ENCODE measurements at regions not wholly inside any gene's neighbourhood (a gene's known extent, or its start where the extent isn't known, plus 50 kb on each side); places are given as distances from the start of the nearest gene placed in this dataset.

DNA sequence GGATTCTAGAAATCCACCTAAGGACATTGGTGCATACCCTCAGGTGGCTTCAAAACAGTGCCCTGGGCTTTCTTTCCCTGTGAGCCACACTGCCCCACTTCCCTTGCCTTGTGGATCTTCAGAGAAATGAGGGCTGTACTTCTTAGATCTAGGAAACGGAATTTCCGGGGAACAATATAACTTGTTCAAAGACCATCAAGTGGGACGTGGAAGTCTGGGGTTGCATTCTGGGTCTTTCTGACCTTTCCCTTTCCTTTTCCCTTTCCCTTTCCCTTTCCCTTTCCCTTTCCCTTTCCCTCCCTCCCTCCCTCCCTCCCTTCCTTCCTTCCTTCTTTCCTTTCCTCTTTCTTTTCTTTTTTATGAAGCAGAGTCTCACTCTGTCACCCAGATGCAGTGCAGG is 97.1 kb upstream of the SALL1 start:
- peaks cover 0 to 29% (median 0%) of the 10 kb centered on the region in 4 donors for H3K27me3 ChIP-seq
- no peak overlapping the region for H3K27ac ChIP-seq (replicated peaks in 1 of 4)
- H3K4me1 ChIP-seq: no peaks in the 10 kb centered on the region
- intact Hi-C loops (cut with DNase I): no loop called here
- H3K36me3 ChIP-seq: no peaks in the 10 kb centered on the region
- no peak for DNase-seq (ENCODE audit: extremely low spot score)
- no peaks in the 10 kb centered on the region for H3K9me3 ChIP-seq
- TF ChIP-seq, protein P1, sequence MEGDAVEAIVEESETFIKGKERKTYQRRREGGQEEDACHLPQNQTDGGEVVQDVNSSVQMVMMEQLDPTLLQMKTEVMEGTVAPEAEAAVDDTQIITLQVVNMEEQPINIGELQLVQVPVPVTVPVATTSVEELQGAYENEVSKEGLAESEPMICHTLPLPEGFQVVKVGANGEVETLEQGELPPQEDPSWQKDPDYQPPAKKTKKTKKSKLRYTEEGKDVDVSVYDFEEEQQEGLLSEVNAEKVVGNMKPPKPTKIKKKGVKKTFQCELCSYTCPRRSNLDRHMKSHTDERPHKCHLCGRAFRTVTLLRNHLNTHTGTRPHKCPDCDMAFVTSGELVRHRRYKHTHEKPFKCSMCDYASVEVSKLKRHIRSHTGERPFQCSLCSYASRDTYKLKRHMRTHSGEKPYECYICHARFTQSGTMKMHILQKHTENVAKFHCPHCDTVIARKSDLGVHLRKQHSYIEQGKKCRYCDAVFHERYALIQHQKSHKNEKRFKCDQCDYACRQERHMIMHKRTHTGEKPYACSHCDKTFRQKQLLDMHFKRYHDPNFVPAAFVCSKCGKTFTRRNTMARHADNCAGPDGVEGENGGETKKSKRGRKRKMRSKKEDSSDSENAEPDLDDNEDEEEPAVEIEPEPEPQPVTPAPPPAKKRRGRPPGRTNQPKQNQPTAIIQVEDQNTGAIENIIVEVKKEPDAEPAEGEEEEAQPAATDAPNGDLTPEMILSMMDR (IDR thresholded peaks at IDR 0.05): no peak
- TF ChIP-seq POLR2AphosphoS5 (IDR thresholded peaks at IDR 0.05): no peak
- no peak for TF ChIP-seq POLR2A (IDR thresholded peaks at IDR 0.05; ENCODE audit: low read depth)
- TF ChIP-seq EP300 (IDR thresholded peaks at IDR 0.05): no peak
- 88% methylated on average over 3 of the region's 3 CpGs for WGBS
- H3K4me3 ChIP-seq: no peak overlapping the region

DNA sequence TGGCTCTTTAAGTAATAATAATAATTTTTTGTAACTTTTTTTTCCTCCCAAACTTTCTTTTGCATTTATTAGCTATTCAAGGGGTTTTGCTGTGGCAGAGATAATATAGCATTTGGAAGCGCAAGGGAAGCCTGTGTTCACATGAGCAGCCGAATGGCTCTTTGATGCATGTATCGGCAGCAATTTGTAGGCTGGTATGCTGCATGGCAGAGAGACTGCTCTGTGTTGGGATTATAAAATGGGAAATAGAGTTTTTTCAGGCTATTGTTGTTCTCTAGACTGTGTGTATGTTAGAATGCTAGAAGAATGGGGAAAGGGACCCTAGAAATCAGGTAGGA is 94.6 kb upstream of the SALL1 start:
- Histone ChIP-seq H3K27ac (replicated peaks in 1 of 4) (no peak overlapping the region), H3K4me1 (no peaks in the 10 kb centered on the region), H3K9me3 (no peaks in the 10 kb centered on the region), H3K36me3 (no peaks in the 10 kb centered on the region), H3K27me3 (peaks cover 0 to 30% (median 0%) of the 10 kb centered on the region in 4 donors), H3K4me3 (no peak overlapping the region)
- DNase-seq (ENCODE audit: extremely low spot score): no peak
- TF ChIP-seq POLR2AphosphoS5 (IDR thresholded peaks at IDR 0.05): no peak
- 69% methylated on average over 3 of the region's 3 CpGs for WGBS
- intact Hi-C loops (cut with DNase I): no loop called here

DNA sequence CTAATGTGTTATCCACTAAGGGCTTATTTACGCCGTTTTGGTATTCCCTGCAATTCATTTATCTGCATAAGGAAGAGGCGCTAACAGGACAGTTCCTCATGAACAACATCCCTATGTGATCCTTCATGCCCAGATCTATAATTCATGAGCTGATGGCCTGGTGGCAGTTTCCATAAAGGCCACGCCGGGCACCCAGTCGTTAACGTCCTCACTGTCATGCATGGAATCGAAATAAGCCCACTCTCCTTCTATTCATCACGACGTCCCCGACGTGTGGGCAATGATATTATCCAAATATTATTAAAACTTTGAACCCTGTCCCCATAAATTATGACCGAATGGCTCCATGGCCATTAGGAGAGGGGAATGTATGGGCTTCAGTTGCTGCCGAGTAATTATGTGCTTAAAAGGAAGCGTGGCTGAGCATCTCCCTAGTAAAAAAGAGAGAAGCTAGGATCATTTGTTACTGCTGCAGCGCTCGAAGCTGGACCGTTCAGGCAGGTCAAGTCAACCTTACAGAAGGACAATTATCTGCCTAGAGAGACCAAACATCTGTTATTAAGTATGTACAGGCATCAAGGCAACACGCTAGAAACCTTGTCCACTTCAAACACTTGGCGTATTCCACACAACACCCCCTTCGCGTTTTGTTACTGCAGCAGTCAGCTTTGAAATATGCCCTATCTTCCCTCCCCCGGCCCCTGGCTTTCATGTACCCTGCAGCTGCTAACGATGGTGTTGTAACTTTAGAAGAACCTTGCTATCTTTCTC is 94.0 kb upstream of the SALL1 start:
- 35% methylated on average over 24 of the region's 24 CpGs for WGBS
- H3K27ac ChIP-seq (replicated peaks in 1 of 4): no peak overlapping the region
- DNase-seq (ENCODE audit: extremely low spot score): no peak

DNA sequence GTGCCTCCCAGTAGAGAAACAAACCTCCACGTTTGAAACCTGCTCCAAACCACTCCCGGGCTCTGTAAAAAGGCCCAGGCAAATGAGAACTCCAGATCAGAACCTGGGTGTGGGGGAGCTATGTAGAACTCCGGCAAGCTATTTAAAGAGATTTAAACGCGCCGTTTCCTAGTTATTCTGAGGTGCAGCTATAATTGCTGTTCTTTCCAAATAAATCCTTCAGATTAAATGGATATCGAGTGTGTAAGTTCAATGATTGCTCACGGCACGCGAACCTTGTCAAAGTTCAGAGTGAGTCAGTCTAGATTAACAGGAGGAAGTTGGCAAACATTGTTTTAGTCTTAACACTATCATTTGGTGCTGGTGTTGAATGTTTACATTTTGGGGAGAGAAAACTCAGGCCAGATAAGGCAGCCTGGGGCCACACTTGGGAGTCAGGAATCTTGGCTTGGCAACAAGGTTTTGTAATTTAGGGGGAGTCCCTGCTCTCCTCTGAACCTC is 92.9 kb upstream of the SALL1 start:
- H3K36me3 ChIP-seq: no peaks in the 10 kb centered on the region
- H3K27me3 ChIP-seq: peaks cover 0 to 32% (median 0%) of the 10 kb centered on the region in 4 donors
- intact Hi-C loops (cut with DNase I): no loop called here
- H3K9me3 ChIP-seq: no peaks in the 10 kb centered on the region
- DNase-seq (ENCODE audit: extremely low spot score): no peak
- 26% methylated on average over 10 of the region's 10 CpGs for WGBS
- no peaks in the 10 kb centered on the region for H3K4me1 ChIP-seq
- TF ChIP-seq POLR2AphosphoS5 (IDR thresholded peaks at IDR 0.05): no peak
- TF ChIP-seq, protein P1 (IDR thresholded peaks at IDR 0.05): no peak
- H3K4me3 ChIP-seq: no peak overlapping the region
- no peak overlapping the region for H3K27ac ChIP-seq (replicated peaks in 1 of 4)

More for the DNA sequence above, 94.0 kb upstream of the SALL1 start:
- intact Hi-C loops (cut with DNase I): no loop called here
- no peaks in the 10 kb centered on the region for H3K9me3 ChIP-seq
- no peaks in the 10 kb centered on the region for H3K4me1 ChIP-seq
- TF ChIP-seq, protein P1 (IDR thresholded peaks at IDR 0.05): no peak
- no peaks in the 10 kb centered on the region for H3K36me3 ChIP-seq
- no peak overlapping the region for H3K4me3 ChIP-seq
- H3K27me3 ChIP-seq: peaks cover 0 to 30% (median 0%) of the 10 kb centered on the region in 4 donors

DNA sequence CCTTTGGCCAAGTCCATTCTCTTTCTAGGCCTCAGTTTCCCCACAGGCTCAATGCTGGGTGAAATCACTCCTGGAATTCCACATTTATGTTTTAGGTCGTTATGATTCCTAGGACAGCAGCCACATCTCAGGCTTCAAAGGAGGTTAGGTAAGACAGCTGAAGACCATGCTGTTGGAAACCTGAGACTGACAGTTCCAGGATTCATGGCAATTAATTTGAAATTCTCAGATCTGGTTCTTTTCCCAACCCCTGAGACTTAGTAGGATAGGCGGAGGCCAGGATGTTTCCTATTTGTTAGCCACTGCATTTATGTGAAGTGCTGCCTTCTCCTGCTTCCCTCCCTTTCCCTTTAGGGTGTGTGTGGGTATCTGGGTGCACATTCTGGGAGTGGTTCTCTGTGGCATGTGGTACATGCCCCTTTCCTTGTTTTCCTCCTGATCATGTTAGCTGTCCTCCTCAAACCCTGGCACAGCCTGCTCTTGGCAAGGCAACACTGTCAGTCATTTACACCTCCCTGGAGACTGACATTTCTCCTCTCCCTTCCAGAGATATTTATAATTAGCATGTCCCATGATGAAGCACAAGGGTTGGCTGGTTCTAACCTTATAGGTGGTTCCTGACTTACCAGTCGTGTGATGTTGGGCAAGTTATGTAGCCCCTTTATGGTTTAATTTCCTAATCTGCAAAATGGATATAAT is 91.4 kb upstream of the SALL1 start:
- H3K27me3 ChIP-seq: peaks cover 0 to 44% (median 0%) of the 10 kb centered on the region in 4 donors
- no peaks in the 10 kb centered on the region for H3K4me1 ChIP-seq
- intact Hi-C loops (cut with DNase I): no loop called here
- no peaks in the 10 kb centered on the region for H3K9me3 ChIP-seq
- no peak overlapping the region for H3K4me3 ChIP-seq
- no peaks in the 10 kb centered on the region for H3K36me3 ChIP-seq
- TF ChIP-seq POLR2AphosphoS5 (IDR thresholded peaks at IDR 0.05): no peak
- no peak for TF ChIP-seq POLR2A (IDR thresholded peaks at IDR 0.05; ENCODE audit: low read depth)
- TF ChIP-seq EP300 (IDR thresholded peaks at IDR 0.05): no peak
- TF ChIP-seq, protein P1 (IDR thresholded peaks at IDR 0.05): no peak
- WGBS: 65% methylated on average over 3 of the region's 3 CpGs
- H3K27ac ChIP-seq (replicated peaks in 1 of 4): no peak overlapping the region
- DNase-seq (ENCODE audit: extremely low spot score): no peak
